Liver (tissue), 3 donors: ENCODE measurements at regions not wholly inside any gene's neighbourhood (a gene's known extent, or its start where the extent isn't known, plus 50 kb on each side); places are given as distances from the start of the nearest gene placed in this dataset.

ENCODE experiments used
- CTCF ChIP-seq: fragments of 150-350 bp; IDR thresholded peaks from 2 replicates; pipeline ENCODE4 v1.5.1; 2017; ENCODE audit warnings: improper control_type of control experiment, low read depth, low read length; ENCODE audit not compliant: missing input control
- GABPA ChIP-seq, 2 donors: IDR thresholded peaks in 1 of 2; conservative IDR thresholded peaks in 1 of 2; 2 replicates each; pipeline ENCODE4 v1.6.1; 2016; ENCODE audit warnings: antibody characterized with exemption in 2 of 2, mild to moderate bottlenecking in 1 of 2, moderate library complexity in 1 of 2
- HNF4A ChIP-seq, 2 donors: conservative IDR thresholded peaks; 2 replicates each; pipeline ENCODE4 v1.6.1; 2016; ENCODE audit warnings: antibody characterized with exemption in 2 of 2, mild to moderate bottlenecking in 2 of 2
- JUND ChIP-seq, 2 donors: IDR thresholded peaks; 2 replicates each; pipeline ENCODE4 v1.6.1; 2016; ENCODE audit warnings: antibody characterized with exemption in 2 of 2
- MAX ChIP-seq: IDR thresholded peaks from 2 replicates; pipeline ENCODE4 v1.6.1; 2016; ENCODE audit warnings: antibody characterized with exemption
- RAD21 ChIP-seq, 2 donors: IDR thresholded peaks; 2 replicates each; pipeline ENCODE4 v1.6.1; 2016; ENCODE audit warnings: antibody characterized with exemption in 2 of 2, mild to moderate bottlenecking in 2 of 2
- REST ChIP-seq: IDR thresholded peaks from 2 replicates; pipeline ENCODE4 v1.6.1; 2016; ENCODE audit warnings: antibody characterized with exemption, mild to moderate bottlenecking
- SP1 ChIP-seq: IDR thresholded peaks from 2 replicates; pipeline ENCODE4 v1.6.1; 2018; ENCODE audit warnings: antibody characterized with exemption, mild to moderate bottlenecking
- TAF1 ChIP-seq: conservative IDR thresholded peaks from 2 replicates; pipeline ENCODE4 v1.6.1; 2016; ENCODE audit warnings: antibody characterized with exemption, mild to moderate bottlenecking
- YY1 ChIP-seq: IDR thresholded peaks from 2 replicates; pipeline ENCODE4 v1.6.1; 2016; ENCODE audit warnings: antibody characterized with exemption, mild to moderate bottlenecking
- ZBTB33 ChIP-seq: IDR thresholded peaks from 2 replicates; pipeline ENCODE4 v1.6.1; 2016; ENCODE audit warnings: antibody characterized with exemption
- TF ChIP-seq, protein P1 (sequence below): IDR thresholded peaks from 2 replicates; pipeline ENCODE4 v1.6.1; 2016; ENCODE audit warnings: antibody characterized with exemption
- donor health status: healthy.
- donor health status: healthy.

DNA sequence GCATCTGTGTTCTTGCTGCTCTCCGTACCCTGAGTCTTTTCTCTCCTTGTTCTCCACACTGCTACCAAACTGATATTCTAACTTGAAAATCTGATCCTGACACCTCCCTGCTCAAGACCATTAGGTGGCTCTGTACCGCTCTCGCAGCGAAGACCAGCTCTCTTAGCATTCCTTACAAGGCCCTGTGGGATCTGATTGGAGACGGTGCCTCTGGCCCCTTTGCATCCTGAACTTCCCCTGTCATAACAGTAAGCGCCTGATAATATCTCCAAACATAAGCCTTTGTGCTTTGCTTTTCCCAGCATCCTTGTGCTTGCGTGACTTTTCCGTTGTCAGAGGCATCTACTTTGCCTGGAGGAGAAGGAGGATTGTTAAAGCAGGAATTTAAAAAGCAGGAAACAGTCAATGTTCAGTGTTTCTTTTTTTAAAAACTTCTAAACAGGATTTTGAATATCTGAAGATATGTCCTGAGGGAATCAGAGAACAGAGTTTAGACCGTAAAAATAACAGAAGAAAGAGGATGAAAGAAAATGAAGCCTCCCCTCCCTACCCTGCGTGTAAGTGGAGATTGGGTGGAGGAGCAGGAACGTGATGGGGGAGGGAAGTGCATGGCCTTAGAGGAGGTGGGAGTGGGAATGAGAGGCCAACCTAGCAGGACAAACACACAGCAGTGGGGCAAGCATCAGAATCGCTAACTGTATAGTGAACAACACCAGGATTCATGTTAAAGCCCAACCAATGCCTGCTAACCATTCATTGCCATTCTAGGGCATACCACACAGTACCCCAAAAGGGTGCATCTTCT lies 89.2 kb upstream of the STMND1 start:
- TF ChIP-seq CTCF (no peak), MAX (no peak), TAF1 (no peak), SP1 (no peak), REST (no peak), RAD21 (IDR thresholded peaks at IDR 0.05) (no peak), ZBTB33 (no peak), YY1 (no peak), GABPA (IDR thresholded peaks at IDR 0.05 in 1 of 2, conservative IDR thresholded peaks at IDR 0.05 in 1 of 2) (no peak), JUND (IDR thresholded peaks at IDR 0.05) (no peak), HNF4A (conservative IDR thresholded peaks at IDR 0.05) (no peak)
- TF ChIP-seq, protein P1, sequence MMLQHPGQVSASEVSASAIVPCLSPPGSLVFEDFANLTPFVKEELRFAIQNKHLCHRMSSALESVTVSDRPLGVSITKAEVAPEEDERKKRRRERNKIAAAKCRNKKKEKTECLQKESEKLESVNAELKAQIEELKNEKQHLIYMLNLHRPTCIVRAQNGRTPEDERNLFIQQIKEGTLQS, result no peak
